GM19023 (cell line): ENCODE measurements at regions not wholly inside any gene's neighbourhood (a gene's known extent, or its start where the extent isn't known, plus 50 kb on each side); places are given as distances from the start of the nearest gene placed in this dataset.

Source experiments
- ATAC-seq: cut with Tn5 transposase; IDR thresholded peaks from one replicate; pipeline ENCODE4 v1.9.1; 2021; ENCODE audit warnings: mild to moderate bottlenecking, moderate library complexity; ENCODE audit not compliant: unreplicated experiment

DNA sequence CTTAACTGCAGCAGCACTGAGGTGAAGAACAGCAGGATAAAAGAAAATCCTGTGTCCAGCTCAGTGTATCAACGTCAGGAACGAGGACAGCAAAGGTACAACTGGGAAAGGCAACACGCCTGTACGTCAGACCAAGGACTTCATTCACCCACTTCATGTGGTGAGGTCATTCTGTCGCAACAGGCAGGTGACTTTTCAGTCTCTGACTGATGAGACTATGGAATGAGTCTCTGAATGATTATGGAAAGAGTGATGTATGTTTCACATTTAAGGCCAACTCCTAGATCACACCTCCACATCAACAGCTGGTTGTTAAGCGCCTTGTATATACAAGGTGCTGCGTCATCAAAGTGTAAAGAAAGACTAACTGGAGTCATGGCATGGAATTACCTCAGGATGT, 297.6 kb upstream of the SP8 start:
- ATAC-seq = no peak

GRCh38 chr7:21086688-21087087, 300.0 kb upstream of the SP8 start:
- no peak for ATAC-seq

DNA sequence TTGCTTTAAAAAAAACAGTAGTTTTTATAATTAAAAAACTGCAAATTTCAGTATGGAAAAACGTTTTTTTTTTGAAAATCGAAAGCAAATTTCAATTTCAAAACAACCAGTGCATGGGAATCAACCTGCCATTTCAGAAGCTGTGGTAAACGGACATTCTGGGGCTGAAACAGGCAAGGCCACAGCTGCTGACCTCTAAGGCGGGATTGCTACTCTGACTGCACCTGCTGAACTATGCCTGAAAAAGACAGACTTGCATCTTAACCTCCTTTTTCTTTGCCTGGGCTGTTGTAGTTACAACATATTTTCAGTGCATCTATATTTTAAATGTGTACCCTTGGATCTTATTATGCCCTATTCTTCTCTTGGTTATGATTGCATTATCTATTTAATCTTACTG, 303.0 kb upstream of the SP8 start:
- ATAC-seq = no peak

DNA sequence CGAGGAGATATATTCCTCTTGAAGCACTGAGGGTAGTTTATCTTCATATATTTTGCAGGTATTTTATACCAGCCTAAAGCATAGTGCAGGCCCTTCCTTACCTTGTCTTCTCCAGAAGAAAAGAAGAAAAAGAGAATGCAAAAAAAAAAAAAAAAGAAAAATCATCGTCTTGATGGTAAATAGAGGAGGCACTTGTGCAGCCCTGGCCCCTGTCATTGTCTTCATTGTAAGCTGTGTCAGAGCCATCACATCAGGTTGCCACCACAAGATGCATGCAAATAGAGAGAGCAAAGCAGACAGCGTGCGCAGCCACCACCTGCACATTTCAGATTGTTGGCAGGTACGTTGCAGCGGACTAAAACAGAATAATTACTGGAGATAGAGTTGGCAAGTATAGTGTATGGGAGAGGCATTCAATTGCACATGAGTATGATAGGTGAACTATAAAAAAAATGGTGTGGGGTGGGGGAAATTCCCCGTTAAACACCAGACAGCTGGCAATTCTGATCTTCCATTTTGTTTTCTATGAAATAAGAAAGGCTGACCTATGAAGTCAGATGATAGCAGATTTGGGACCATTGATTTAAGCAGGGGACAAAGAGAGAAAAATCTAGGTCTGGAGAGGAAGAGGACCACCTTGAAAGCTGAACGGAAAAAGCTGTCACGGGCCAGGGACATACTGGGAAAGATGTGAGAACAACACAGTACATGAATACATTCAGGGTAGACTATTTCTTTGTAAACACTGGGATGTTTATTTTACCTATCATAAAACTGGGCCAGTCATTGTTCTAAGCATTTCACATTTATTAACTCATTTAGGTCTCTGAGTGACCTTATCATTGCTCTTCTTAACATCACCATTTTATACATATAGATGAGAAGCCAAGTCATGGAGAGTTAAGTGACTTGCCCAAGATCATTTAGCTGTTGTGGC, 306.3 kb upstream of the SP8 start:
- no peak for ATAC-seq

GRCh38 chr7:21094589-21094988, 307.9 kb upstream of the SP8 start:
- ATAC-seq = no peak

DNA sequence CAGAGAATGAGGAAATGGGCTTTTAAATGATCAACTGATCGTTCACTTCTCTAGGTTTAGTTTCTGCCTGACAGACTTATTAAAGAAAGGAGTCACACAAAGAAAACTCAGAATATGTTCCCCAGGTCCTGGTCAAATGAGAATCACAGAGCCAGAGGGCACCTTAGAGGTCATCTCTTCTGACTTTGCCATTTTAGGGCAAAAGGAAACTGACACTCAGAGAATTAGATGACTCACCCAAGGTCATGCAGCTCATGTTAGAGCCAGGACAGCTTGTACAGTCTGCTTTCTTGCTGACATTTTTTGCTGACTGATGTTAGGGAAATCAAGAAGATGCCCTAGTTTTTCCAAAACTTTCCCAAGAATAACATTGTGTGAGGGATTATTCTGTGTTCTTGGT, 312.7 kb upstream of the SP8 start:
- no peak for ATAC-seq

DNA sequence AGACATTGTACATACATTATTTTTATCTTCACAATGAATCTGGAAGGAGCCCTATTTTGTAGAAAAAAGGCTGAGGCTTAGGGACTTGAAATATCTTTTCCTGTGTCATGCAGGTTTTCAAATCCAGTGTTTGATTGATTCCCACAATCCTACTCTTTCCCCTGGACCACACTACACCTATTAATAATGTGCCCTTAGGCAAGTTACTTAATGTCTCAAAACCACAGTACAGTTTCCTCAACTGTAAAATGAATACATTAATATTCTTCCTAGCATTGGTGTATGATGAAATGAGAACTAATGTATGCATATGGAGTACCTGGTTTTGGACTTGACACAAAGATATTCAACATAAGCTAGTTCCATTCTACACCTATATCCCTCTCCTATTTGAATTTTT, 313.3 kb upstream of the SP8 start:
- no peak for ATAC-seq

DNA sequence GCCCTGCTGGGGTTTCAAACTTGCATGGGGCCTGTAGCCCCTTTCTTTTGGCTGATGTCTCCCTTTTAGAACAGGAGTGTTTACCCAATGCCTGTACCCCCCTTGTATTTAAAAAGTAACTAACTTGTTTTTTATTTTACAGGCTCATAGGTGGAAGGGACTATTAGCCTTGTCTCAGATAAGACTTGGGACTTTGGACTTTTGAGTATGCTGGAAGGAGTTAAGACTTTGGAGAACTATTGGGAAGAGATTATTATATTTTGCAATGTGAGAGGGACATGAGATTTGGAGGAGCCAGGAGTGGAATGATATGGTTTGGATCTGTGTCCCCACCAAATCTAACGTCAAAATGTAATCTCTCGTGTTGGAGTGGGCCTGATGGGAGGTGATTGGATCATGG, 314.9 kb upstream of the SP8 start:
- ATAC-seq = no peak

GRCh38 chr7:21103426-21104123, 316.9 kb upstream of the SP8 start:
- ATAC-seq = no peak

GRCh38 chr7:21104124-21104500, 317.4 kb upstream of the SP8 start:
- ATAC-seq = no peak

GRCh38 chr7:21106296-21106732, 319.6 kb upstream of the SP8 start:
- no peak for ATAC-seq

GRCh38 chr7:21107101-21107500, 320.4 kb upstream of the SP8 start:
- ATAC-seq = no peak

GRCh38 chr7:21108182-21108581, 319.7 kb upstream of the SP4 start:
- ATAC-seq = no peak

DNA sequence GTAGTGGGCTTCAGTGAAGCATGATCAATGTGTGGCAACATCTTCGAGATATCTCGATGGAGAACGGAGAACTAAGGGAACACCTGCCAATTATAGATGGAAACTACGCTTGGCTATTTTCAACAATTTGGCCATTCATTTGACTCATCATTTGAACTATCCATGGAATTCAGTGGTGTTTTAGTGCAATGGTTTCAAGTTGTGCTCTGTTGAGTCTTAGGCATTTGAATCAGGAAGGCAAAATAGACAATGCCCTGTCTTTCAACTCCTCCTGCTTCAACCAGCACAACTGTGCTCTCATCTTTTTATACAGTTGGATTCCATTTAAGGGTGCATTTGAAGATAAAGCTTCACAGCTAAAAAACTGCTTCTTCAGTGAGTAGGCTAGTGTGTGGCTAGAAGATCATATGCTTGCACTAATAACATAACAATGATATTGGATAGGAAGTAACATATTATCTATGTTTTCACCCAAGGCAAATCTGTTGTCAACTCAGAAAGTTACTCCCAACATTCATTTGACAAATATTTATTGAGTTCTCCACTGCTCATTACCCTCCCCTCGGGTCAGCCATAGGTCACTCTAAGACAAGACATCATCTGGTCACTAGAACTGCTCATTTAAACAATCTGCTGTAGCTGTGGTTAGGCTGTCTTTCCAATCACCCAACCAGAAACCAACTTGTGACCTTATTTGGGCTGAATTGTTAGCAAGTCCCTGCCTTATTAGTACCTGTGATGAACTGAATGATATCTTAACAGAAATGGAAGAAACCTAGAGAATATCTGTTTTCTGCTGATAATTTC, 314.1 kb upstream of the SP4 start:
- ATAC-seq = no peak

DNA sequence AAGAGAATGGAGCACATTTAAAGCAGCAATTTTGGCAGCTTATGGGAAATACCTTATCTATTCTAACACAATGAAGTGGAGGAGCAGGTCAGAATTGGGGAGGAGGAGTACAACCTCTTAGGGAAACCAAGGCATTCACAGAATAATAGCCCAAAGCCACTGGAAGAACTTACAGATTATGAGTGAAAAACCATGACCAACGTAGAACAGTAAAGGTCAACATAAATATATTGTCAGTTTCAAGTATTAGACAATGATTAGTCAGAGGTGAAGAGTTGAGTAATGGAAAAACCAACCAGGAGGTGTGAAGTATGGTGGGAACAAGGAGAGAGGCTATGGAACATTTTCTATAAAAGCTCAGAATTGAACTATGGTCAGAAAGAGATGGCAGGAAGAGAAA, 304.3 kb upstream of the SP4 start:
- no peak for ATAC-seq

- ATAC-seq = no peak
Observed at GRCh38 chr7:21125297-21125696, 302.6 kb upstream of the SP4 start.

DNA sequence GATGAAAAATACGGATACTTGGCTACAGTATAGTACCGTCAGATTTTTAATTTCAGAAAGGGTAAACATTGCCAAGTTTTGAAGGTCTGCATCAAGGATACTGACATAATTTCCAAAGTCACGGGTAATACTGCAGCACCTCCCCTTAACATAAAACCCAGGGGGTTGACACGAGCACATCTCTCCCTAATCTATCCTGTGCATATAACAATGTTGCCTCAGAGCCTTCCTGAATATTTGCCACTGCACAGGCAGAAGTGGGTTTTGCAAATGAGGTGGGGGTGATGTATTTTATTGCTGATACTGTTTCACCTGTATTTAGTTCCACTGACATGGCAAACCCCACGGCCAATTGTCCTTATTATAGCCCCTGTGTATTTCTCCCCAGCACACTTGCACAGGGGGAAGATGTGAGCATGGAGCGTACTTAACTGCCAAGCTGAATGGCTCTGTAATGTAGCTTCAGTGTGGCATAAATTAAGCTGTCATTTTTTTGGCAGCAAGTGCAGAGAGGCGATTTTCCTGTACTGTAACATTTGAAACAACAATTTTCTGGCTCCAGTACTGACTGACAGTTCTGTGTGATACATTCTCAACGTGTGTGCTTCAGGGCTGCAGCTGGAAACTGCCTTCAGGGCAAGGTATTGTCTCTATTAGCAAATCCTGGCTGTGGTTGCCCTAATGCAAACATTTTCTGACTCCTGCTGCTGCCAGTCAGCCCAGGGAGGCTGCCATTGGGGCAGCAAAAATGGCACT, 299.6 kb upstream of the SP4 start:
- ATAC-seq = no peak

DNA sequence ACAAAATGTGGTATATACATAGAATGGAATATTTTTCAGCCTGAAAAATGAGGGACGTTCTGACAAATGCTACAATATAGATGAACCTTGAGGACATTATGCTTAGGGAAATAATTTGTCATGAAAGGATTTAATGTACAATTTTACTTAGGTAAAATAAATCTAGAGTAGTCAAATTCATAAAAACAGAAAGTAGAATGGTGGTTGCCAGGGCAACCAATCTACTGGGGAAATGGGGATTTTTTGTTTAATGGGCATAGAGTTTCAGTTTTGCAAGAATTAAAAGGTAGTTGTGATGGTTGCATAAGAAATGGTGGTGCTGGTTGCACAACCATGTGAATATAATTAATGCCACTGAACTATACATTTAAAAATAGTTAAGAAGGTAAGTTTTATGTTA, 296.0 kb upstream of the SP4 start:
- no peak for ATAC-seq

DNA sequence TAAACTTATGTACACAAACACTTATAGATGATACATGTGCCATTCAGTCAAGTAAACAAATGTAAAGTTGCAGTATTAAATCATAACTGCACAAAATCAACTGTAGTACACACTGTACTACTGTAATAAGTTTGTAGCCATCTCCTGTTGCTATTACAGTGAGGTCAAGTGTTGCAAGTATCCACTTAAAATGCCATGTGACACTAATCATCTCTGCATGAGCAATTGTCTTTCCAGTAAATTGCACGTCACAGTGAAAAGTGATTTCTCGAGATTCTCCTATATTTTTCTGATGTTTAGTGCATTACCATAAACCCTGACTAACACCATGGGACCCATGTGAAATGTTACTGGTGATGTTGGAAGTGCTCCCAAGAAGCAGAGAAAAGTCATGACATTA, 293.3 kb upstream of the SP4 start:
- no peak for ATAC-seq

DNA sequence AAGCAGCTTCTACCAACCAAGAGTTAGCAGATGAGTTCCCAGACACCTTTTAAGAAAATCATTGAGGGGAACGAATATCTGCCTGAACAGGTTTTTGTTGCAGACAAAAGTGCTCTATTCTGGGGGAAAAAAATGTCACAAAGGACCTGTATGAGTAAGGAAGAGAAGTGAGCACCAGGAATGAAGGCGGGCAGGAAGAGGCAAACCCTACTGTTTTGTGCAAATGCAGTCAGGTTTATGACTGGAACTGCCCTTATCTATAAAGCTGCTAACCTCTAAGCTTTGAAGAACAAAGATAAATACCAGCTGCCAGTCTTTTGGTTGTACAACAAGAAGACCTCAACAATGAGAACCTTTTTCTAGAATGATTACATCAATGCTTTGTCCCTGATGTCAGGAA, 292.4 kb upstream of the SP4 start:
- no peak for ATAC-seq

DNA sequence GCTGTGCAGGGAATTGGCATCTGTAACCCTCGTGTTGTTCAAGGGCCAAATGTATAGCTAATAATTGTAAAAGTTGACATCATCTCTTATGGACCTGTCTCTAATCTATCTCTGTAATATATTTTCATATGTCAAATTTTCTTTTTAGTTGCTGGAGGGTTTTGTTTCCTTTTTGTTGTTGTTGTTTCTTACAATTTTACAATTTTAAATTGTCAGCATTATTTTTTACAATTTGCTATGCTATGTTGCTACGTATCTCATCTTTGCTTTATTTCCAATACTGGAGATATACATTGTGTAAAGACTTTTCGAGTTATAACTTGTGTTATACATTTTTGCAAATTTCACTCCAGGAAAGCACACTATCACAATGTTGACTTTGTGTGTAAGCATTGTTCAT, 290.2 kb upstream of the SP4 start:
- no peak for ATAC-seq
